Stimulated activated naive CD8-positive, alpha-beta T cell treated with anti-CD3 and anti-CD28 coated beads, Interleukin-15, Interleukin-2, amounts not matched to agents 100 ng/mL and 50 ng/mL, for 24 hours (primary cell): ENCODE measurements at regions not wholly inside any gene's neighbourhood (a gene's known extent, or its start where the extent isn't known, plus 50 kb on each side); places are given as distances from the start of the nearest gene placed in this dataset.

Experiments used
- H3K27ac Mint-ChIP-seq: one replicate; pipeline ENCODE4 v1.8.0; 2021; ENCODE audit warnings: mild to moderate bottlenecking, mixed read lengths
- H3K27me3 Mint-ChIP-seq: one replicate; pipeline ENCODE4 v1.8.0; 2021; ENCODE audit warnings: mixed read lengths
- H3K36me3 Mint-ChIP-seq: one replicate; pipeline ENCODE4 v1.8.0; 2021; ENCODE audit warnings: low read depth, mixed read lengths
- H3K4me1 Mint-ChIP-seq: one replicate; pipeline ENCODE4 v1.8.0; 2021; ENCODE audit warnings: low read depth, mixed read lengths
- H3K4me3 Mint-ChIP-seq: one replicate; pipeline ENCODE4 v1.8.0; 2021; ENCODE audit warnings: mild to moderate bottlenecking, mixed read lengths
- H3K9me3 Mint-ChIP-seq: one replicate; pipeline ENCODE4 v1.8.0; 2021; ENCODE audit warnings: mixed read lengths

- Mint-ChIP-seq H3K9me3 (no peaks in the 10 kb centered on the region), H3K27ac (no peak overlapping the region)
Measured at GRCh38 chr2:147356157-147356556, 488.7 kb upstream of the ACVR2A start.

DNA sequence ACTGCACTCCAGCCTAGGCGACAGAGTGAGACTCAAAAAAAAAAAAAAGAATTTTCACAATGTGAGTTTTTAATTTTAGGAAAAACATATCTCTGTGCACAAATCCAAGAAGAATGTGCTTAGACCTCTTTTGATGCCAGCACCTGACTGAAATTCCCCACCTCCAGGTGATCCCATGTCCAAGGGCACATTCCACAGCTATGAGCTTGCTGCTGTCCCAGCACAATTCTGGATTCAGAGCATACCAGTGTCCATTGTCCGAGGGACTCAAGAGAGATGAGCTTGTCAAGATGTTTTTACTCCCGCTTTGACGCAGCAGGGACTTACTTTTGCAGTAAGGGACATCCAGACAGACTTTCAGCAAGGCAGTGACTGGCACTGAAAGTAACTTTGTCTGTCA is 489.1 kb upstream of the ACVR2A start:
- no peaks in the 10 kb centered on the region for H3K27me3 Mint-ChIP-seq
- no peaks in the 10 kb centered on the region for H3K36me3 Mint-ChIP-seq
- H3K27ac Mint-ChIP-seq = no peak overlapping the region
- no peaks in the 10 kb centered on the region for H3K9me3 Mint-ChIP-seq
- no peak overlapping the region for H3K4me3 Mint-ChIP-seq
- no peaks in the 10 kb centered on the region for H3K4me1 Mint-ChIP-seq

More at GRCh38 chr2:147356157-147356556, 488.7 kb upstream of the ACVR2A start:
- Mint-ChIP-seq H3K36me3 (no peaks in the 10 kb centered on the region), H3K4me3 (no peak overlapping the region), H3K27me3 (no peaks in the 10 kb centered on the region), H3K4me1 (no peaks in the 10 kb centered on the region)

DNA sequence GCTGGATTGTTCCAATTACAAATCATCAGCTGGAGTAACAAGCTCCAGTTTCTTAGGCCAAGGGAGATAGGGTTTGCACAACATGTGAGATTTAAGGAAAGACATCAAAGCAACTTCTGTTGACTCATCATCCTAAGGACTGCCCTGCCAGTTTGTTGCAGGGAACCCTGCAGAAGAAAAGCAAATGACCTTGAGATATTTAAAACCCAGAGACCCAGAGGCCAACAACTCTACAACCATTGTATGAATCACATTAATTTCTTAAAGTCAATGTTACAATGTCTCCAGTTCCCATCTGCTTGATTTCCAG is 491.8 kb upstream of the ACVR2A start:
- H3K9me3 Mint-ChIP-seq = no peaks in the 10 kb centered on the region
- no peaks in the 10 kb centered on the region for H3K4me1 Mint-ChIP-seq
- H3K27ac Mint-ChIP-seq = no peak overlapping the region
- no peak overlapping the region for H3K4me3 Mint-ChIP-seq
- no peaks in the 10 kb centered on the region for H3K27me3 Mint-ChIP-seq
- H3K36me3 Mint-ChIP-seq = no peaks in the 10 kb centered on the region

DNA sequence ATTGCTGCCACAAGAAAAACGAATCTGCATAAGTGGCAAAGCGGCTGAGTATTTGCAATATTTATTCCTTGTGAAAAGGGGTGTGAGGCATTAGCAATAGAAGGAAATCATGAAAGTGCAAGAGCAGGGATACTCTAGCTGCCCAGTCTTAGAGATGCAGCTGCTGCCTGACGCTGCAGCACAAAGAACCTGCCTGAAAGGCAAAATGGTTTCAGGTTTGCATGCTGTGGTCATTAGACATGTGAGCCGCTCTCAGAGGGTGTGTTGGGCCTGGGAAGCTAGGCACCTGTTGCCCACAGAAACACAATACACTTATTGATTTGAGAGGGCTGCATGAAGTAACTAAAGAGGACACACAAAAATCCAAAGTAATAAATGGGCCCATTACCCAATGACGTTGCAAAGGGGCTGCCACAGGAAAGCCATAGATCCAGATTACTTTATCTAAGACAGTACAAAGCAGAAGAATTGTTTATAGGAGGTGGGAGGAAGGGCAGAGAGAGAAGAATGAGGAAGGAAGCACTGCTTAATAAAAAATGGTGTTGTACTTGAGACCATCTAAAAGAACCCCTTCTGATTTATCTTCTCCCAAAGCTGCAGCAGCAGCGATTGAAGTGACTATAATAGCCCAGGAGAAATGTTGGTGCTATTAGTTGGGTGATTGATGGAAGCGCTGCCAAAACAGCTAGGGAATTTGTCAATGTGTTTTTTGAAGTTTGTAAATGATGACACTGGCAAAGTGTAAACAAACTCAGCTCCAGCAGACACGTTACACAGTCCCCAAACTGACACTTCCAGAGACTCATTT is 492.4 kb upstream of the ACVR2A start:
- no peak overlapping the region for H3K4me3 Mint-ChIP-seq
- H3K27ac Mint-ChIP-seq = no peak overlapping the region
- no peaks in the 10 kb centered on the region for H3K36me3 Mint-ChIP-seq
- no peaks in the 10 kb centered on the region for H3K9me3 Mint-ChIP-seq
- H3K4me1 Mint-ChIP-seq = no peaks in the 10 kb centered on the region
- H3K27me3 Mint-ChIP-seq = no peaks in the 10 kb centered on the region

- Mint-ChIP-seq H3K9me3 (no peaks in the 10 kb centered on the region), H3K27me3 (no peaks in the 10 kb centered on the region), H3K4me3 (no peak overlapping the region), H3K4me1 (no peaks in the 10 kb centered on the region), H3K36me3 (no peaks in the 10 kb centered on the region), H3K27ac (no peak overlapping the region)
Measured at GRCh38 chr2:147351784-147352183, 493.0 kb upstream of the ACVR2A start.

DNA sequence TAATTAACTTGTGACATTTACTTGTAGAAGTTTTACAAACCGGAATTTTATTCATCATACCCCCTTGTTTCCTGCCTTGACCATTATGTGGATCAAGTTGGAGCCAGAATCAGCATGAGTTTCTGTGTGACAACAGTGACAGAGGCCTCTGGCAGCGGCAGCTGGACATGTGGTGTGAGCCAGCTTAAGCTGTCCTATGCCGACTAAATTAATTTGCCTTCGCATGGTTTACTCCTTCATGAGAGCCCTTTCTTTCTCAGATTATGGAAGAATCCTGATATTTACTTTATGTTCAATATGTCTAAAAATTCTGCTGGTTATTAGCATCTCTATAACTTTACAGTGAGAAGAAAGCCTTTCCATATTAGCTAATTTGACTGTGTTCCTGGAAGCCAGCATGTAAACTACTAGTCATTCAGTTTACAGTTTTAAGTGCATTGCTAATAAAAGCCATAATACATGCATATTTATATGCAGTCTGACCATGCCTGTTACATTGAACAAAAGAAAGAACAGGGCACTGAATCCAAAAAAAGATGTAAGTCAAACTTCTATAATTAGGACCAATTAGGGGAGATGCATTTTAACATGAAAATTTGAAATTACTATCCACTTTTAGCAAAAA is 495.8 kb upstream of the ACVR2A start:
- H3K9me3 Mint-ChIP-seq = peaks cover 6% of the 10 kb centered on the region

GRCh38 chr2:147346142-147346541 is 498.7 kb upstream of the ACVR2A start:
- Mint-ChIP-seq H3K36me3 (no peaks in the 10 kb centered on the region), H3K4me1 (no peaks in the 10 kb centered on the region), H3K4me3 (no peak overlapping the region), H3K27ac (no peak overlapping the region), H3K27me3 (no peaks in the 10 kb centered on the region), H3K9me3 (peaks cover 6% of the 10 kb centered on the region)

More for the DNA sequence above, 495.8 kb upstream of the ACVR2A start:
- H3K27ac Mint-ChIP-seq = no peak overlapping the region
- no peaks in the 10 kb centered on the region for H3K4me1 Mint-ChIP-seq
- H3K27me3 Mint-ChIP-seq = no peaks in the 10 kb centered on the region
- no peaks in the 10 kb centered on the region for H3K36me3 Mint-ChIP-seq
- H3K4me3 Mint-ChIP-seq = no peak overlapping the region

GRCh38 chr2:147345246-147345645 is 499.6 kb upstream of the ACVR2A start:
- Mint-ChIP-seq H3K9me3 (peaks cover 6% of the 10 kb centered on the region), H3K27ac (no peak overlapping the region), H3K4me1 (no peaks in the 10 kb centered on the region), H3K36me3 (no peaks in the 10 kb centered on the region), H3K27me3 (no peaks in the 10 kb centered on the region), H3K4me3 (no peak overlapping the region)

DNA sequence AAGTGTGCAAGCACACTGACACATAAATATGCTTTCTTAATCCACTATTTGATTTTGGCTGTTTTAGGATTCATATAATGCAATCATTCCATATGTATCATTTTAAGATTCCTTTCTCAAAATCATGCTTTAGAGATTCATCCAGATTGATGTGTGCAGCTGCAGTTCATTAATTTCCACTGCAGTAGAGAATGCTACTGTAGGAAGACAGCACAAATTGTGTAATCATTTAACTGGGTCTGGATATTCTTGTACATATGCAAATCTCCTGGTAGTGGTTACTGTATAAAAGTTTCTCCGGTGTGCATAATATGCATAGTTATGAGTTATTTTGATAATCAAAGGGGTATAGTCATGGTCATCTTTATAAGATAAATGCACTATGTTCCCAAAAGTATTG is 502.5 kb upstream of the ACVR2A start:
- H3K4me1 Mint-ChIP-seq = no peaks in the 10 kb centered on the region
- H3K9me3 Mint-ChIP-seq = peaks cover 6% of the 10 kb centered on the region
- no peak overlapping the region for H3K27ac Mint-ChIP-seq
- H3K36me3 Mint-ChIP-seq = no peaks in the 10 kb centered on the region
- no peak overlapping the region for H3K4me3 Mint-ChIP-seq
- no peaks in the 10 kb centered on the region for H3K27me3 Mint-ChIP-seq

DNA sequence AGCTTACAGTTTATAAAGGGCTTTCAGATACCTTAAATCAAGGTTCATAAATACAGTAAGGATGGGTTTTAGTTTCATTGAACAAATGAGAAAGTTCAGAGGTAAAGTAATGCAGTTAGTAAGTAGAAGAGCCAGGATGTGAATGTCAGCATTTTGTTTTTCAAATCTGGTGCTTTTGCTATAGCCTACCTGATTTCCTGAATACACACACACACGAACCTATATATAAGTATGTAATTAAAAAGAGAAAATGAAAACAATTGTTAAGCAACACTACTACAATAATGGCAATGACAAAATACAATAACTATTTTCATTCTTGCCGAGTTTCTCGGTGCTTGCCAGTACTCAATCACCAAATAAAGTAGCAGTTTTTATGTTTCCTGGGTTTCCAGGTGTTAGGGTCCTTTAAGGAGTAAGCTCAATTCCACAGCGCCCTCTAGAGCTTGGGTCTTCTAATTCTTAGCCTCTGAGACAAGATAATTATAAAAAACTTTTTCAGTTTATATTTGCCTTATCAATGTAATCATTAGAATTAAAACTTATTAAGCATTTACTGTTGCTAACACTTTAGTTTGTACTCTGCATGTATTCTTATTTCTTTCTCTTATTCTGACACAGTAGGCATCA is 512.9 kb upstream of the ACVR2A start:
- no peaks in the 10 kb centered on the region for H3K27me3 Mint-ChIP-seq
- no peaks in the 10 kb centered on the region for H3K36me3 Mint-ChIP-seq
- no peak overlapping the region for H3K4me3 Mint-ChIP-seq
- H3K9me3 Mint-ChIP-seq = peaks cover 8% of the 10 kb centered on the region
- H3K4me1 Mint-ChIP-seq = peaks cover 5% of the 10 kb centered on the region
- H3K27ac Mint-ChIP-seq = no peak overlapping the region

DNA sequence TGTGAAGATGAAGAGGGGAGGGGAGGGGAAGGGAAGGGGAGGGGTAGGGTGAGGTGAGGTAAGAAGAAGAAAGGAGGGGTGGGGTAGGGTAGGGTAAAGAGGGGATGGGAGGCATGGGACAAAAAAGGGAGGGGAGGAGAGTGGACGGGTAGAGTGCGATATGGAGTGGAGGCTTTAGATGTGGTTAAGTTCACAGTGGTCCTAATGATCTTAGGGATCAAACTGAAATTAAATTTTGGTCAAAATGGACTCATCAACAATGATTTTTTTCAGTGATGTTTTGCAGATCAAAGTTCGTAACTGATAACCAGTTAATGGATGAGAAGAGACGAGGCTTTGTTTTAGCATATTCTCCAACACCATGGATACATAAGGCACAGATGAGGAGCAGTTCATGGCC is 513.9 kb upstream of the ACVR2A start:
- H3K4me1 Mint-ChIP-seq = peaks cover 8% of the 10 kb centered on the region
- H3K27ac Mint-ChIP-seq = no peak overlapping the region
- H3K9me3 Mint-ChIP-seq = peaks cover 8% of the 10 kb centered on the region

DNA sequence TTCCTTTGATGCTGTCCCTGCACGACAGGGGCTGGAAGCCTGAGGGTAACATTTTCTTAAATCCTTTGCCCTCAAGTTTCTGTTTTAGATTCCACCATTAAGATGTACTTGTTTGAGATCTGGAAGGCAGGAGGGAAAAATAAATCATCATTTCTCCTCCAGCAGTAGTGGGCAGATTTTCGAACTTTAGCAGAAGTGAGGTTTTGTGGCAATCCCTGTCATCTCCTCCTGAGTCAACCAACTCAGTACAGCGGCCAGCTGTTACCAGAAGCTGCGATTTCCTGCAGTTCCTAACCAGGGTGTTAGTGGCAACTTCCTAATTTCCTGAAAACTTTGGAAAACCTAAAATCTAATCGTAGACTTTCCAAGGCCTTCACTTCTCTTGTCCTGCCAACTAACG is 517.2 kb upstream of the ACVR2A start:
- Mint-ChIP-seq H3K4me3 (no peak overlapping the region), H3K27me3 (no peaks in the 10 kb centered on the region), H3K4me1 (peaks cover 8% of the 10 kb centered on the region), H3K9me3 (no peaks in the 10 kb centered on the region), H3K27ac (no peak overlapping the region), H3K36me3 (no peaks in the 10 kb centered on the region)

More for the DNA sequence above, 513.9 kb upstream of the ACVR2A start:
- Mint-ChIP-seq H3K36me3 (no peaks in the 10 kb centered on the region), H3K27me3 (no peaks in the 10 kb centered on the region), H3K4me3 (no peak overlapping the region)

GRCh38 chr2:147325990-147326389 is 518.8 kb upstream of the ACVR2A start:
- Mint-ChIP-seq H3K36me3 (no peaks in the 10 kb centered on the region), H3K27me3 (no peaks in the 10 kb centered on the region)

GRCh38 chr2:147320146-147320545 is 524.7 kb upstream of the ACVR2A start:
- Mint-ChIP-seq H3K27me3 (no peaks in the 10 kb centered on the region), H3K36me3 (no peaks in the 10 kb centered on the region), H3K4me3 (no peak overlapping the region), H3K9me3 (peaks cover 15% of the 10 kb centered on the region), H3K4me1 (no peaks in the 10 kb centered on the region), H3K27ac (no peak overlapping the region)

More at GRCh38 chr2:147325990-147326389, 518.8 kb upstream of the ACVR2A start:
- peaks cover 8% of the 10 kb centered on the region for H3K4me1 Mint-ChIP-seq
- no peak overlapping the region for H3K4me3 Mint-ChIP-seq
- no peak overlapping the region for H3K27ac Mint-ChIP-seq
- H3K9me3 Mint-ChIP-seq = peaks cover 8% of the 10 kb centered on the region

DNA sequence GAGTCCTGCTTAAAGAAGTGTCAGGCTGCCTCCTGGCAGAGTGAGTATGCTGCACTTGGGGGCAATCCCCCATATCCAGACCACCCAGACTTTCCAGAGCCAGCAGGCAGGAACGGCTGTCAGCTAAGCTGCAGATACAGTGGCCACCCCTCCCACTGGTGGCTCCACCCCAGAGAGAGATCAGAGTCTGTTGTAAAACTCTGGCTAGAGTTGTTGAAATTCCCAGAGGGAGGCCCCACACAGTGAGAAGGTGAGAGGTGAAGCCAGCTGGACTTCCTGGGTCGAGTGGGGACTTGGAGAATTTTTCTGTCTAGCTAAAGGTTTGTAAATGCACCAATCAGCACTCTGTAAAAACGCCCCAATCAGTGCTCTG is 533.8 kb upstream of the ACVR2A start:
- Mint-ChIP-seq H3K27ac (no peak overlapping the region), H3K4me1 (no peaks in the 10 kb centered on the region), H3K36me3 (no peaks in the 10 kb centered on the region), H3K9me3 (no peaks in the 10 kb centered on the region), H3K4me3 (no peak overlapping the region), H3K27me3 (no peaks in the 10 kb centered on the region)
